Esophagus squamous epithelium (tissue), 5 donors: ENCODE measurements at regions not wholly inside any gene's neighbourhood (a gene's known extent, or its start where the extent isn't known, plus 50 kb on each side); places are given as distances from the start of the nearest gene placed in this dataset.

Source experiments
- DNase-seq: peaks from one replicate; lab custom pipeline; 2025; lab: John Stamatoyannopoulos, UW
- H3K27ac ChIP-seq, 4 donors: fragments of 200-600 bp; sonication (generic); one replicate each; pipeline ENCODE4 v1.5.1; 2016 to 2019; ENCODE audit warnings: mild to moderate bottlenecking in 1 of 4
- H3K27me3 ChIP-seq, 4 donors: fragments of 200-600 bp; sonication (generic); 1 replicate in 3 of 4; 2 replicates in 1 of 4; pipeline versions ENCODE4 v1.5.1 to v1.6.0; 2017 to 2021; ENCODE audit warnings: antibody characterized with exemption in 1 of 4
- H3K36me3 ChIP-seq, 3 donors: fragments of 200-600 bp; sonication (generic); one replicate each; pipeline ENCODE4 v1.5.1; 2016 to 2019
- H3K4me1 ChIP-seq, 3 donors: fragments of 200-600 bp; sonication (generic); one replicate each; pipeline ENCODE4 v1.5.1; 2017 to 2019
- H3K4me3 ChIP-seq, 4 donors: fragments of 200-600 bp; sonication (generic); 1 replicate in 3 of 4; 2 replicates in 1 of 4; pipeline ENCODE4 v1.5.1; 2016 to 2019; ENCODE audit warnings: mild to moderate bottlenecking in 2 of 4, moderate library complexity in 1 of 4
- H3K9me3 ChIP-seq, 3 donors: fragments of 200-600 bp; sonication (generic); one replicate each; pipeline ENCODE4 v1.5.1; 2016 to 2019
- CTCF ChIP-seq, 6 experiments: fragments of 450-650 bp in 4 of 6; fragments of 200-600 bp in 2 of 6; sonication (generic) in 2 of 6; IDR thresholded peaks; one replicate each; pipeline ENCODE4 v1.5.1; 2016 to 2019; ENCODE audit warnings: antibody characterized with exemption in 6 of 6, mild to moderate bottlenecking in 4 of 6, moderate library complexity in 4 of 6
- POLR2A ChIP-seq, 4 donors: fragments of 450-650 bp; IDR thresholded peaks; one replicate each; pipeline ENCODE4 v1.6.1; 2017; ENCODE audit warnings: antibody characterized with exemption in 4 of 4, mild to moderate bottlenecking in 4 of 4, moderate library complexity in 3 of 4
- WGBS, 2 donors: methylation state at CpG; one replicate each; pipeline ENCODE4 v1.1.5; 2018; 5-methylcytosine and 5-hydroxymethylcytosine counted together
- intact Hi-C: fragments of 100-400 bp; cut with DNase I; formaldehyde crosslinking; loops from one replicate; pipeline ENCODE4 v1.15.0; 2022
- donor health status: DM: yes; HTN: yes; CAD: no.

GRCh38 chr5:30267026-30267425 is 926.5 kb upstream of the CDH6 start:
- Histone ChIP-seq H3K36me3 (no peaks in the 10 kb centered on the region), H3K4me1 (no peaks in the 10 kb centered on the region), H3K9me3 (no peaks in the 10 kb centered on the region)

GRCh38 chr5:30239331-30240022 is 954.0 kb upstream of the CDH6 start:
- Histone ChIP-seq H3K27me3 (no peaks in the 10 kb centered on the region), H3K36me3 (no peaks in the 10 kb centered on the region), H3K9me3 (peaks cover 0 to 7% (median 5%) of the 10 kb centered on the region in 3 donors), H3K4me1 (no peaks in the 10 kb centered on the region), H3K4me3 (no peak overlapping the region), H3K27ac (no peak overlapping the region)
- DNase-seq: no peak
- intact Hi-C loops: no loop called here
- WGBS, 2 donors: 62 to 64% methylated on average over 7 of the region's 7 CpGs
- TF ChIP-seq CTCF (IDR thresholded peaks at IDR 0.05) (no peak), POLR2A (IDR thresholded peaks at IDR 0.05) (no peak)

More at GRCh38 chr5:30267026-30267425, 926.5 kb upstream of the CDH6 start:
- Histone ChIP-seq H3K4me3 (no peak overlapping the region), H3K27me3 (no peaks in the 10 kb centered on the region), H3K27ac (no peak overlapping the region)
- intact Hi-C loops: no loop called here
- TF ChIP-seq POLR2A (IDR thresholded peaks at IDR 0.05) (no peak), CTCF (IDR thresholded peaks at IDR 0.05) (no peak)
- DNase-seq: no peak

- TF ChIP-seq POLR2A (IDR thresholded peaks at IDR 0.05) (no peak), CTCF (IDR thresholded peaks at IDR 0.05) (no peak)
- DNase-seq: no peak
- intact Hi-C loops: no loop called here
Observed at GRCh38 chr5:30237189-30237588, 956.3 kb upstream of the CDH6 start.

GRCh38 chr5:30209755-30210154 is 983.7 kb upstream of the CDH6 start:
- H3K27ac ChIP-seq: no peak overlapping the region
- intact Hi-C loops: no loop called here
- H3K9me3 ChIP-seq: peaks cover 0 to 10% (median 9%) of the 10 kb centered on the region in 3 donors
- H3K4me3 ChIP-seq: no peak overlapping the region
- DNase-seq: no peak
- H3K36me3 ChIP-seq: no peaks in the 10 kb centered on the region
- H3K27me3 ChIP-seq: no peaks in the 10 kb centered on the region
- no peaks in the 10 kb centered on the region for H3K4me1 ChIP-seq
- TF ChIP-seq POLR2A (IDR thresholded peaks at IDR 0.05) (no peak), CTCF (IDR thresholded peaks at IDR 0.05) (no peak)

More at GRCh38 chr5:30237189-30237588, 956.3 kb upstream of the CDH6 start:
- Histone ChIP-seq H3K36me3 (no peaks in the 10 kb centered on the region), H3K9me3 (peaks cover 0 to 7% (median 5%) of the 10 kb centered on the region in 3 donors), H3K27ac (no peak overlapping the region), H3K27me3 (no peaks in the 10 kb centered on the region), H3K4me3 (no peak overlapping the region), H3K4me1 (no peaks in the 10 kb centered on the region)
- WGBS, 2 donors: 63 to 71% methylated on average over 2 of the region's 2 CpGs

- no peak for DNase-seq
- 63 to 87% methylated on average over 2 to 3 of the region's 3 CpGs for WGBS, 2 donors
- intact Hi-C loops: no loop called here
- Histone ChIP-seq H3K27ac (no peak overlapping the region), H3K4me1 (no peaks in the 10 kb centered on the region), H3K36me3 (no peaks in the 10 kb centered on the region), H3K4me3 (no peak overlapping the region), H3K9me3 (peaks cover 0 to 23% (median 0%) of the 10 kb centered on the region in 3 donors), H3K27me3 (no peaks in the 10 kb centered on the region)
- TF ChIP-seq POLR2A (IDR thresholded peaks at IDR 0.05): no peak
- no peak for TF ChIP-seq CTCF (IDR thresholded peaks at IDR 0.05)
Observed at GRCh38 chr5:30197662-30198061, 995.8 kb upstream of the CDH6 start.
